ENCODE measurements at regions not wholly inside any gene's neighbourhood (a gene's known extent, or its start where the extent isn't known, plus 50 kb on each side); places are given as distances from the start of the nearest gene placed in this dataset.
A peak's percentile ranks its signal among the peaks of the same experiment; 100 is the strongest.

GRCh38 chr5:15254607-15255006 is 245.4 kb upstream of the FBXL7 start:
- TF ChIP-seq EZH2 (optimal IDR thresholded peaks at IDR 0.05; ENCODE audit: low read depth, low read length) (no peak), EZH2phosphoT487 (IDR thresholded peaks at IDR 0.05; ENCODE audit: low read length) (no peak), CTCF (IDR thresholded peaks at IDR 0.05; ENCODE audit: low read length) (no peak)
- no peaks in the 10 kb centered on the region for H3K27me3 ChIP-seq (replicated peaks; ENCODE audit: insufficient read depth, low read length)
- no peaks in the 10 kb centered on the region for H4K20me1 ChIP-seq (ENCODE audit: insufficient read depth, low read length)
- H3K4me2 ChIP-seq (ENCODE audit: low read depth, low read length), result no peak overlapping the region
- no peaks in the 10 kb centered on the region for H3K36me3 ChIP-seq (replicated peaks; ENCODE audit: insufficient read depth, low read length)
- H3F3A ChIP-seq (ENCODE audit: insufficient read depth, low read length), result no peaks in the 10 kb centered on the region
- H2AFZ ChIP-seq (ENCODE audit: low read length), result no peak overlapping the region
- H3K4me1 ChIP-seq (ENCODE audit: low read length), result no peaks in the 10 kb centered on the region
- no peak overlapping the region for H3K27ac ChIP-seq (ENCODE audit: low read length)
- H3K9me2 ChIP-seq (replicated peaks; ENCODE audit: insufficient read depth, low read length), result no peaks in the 10 kb centered on the region
- no peak overlapping the region for H3K9ac ChIP-seq (ENCODE audit: low read length)
- no peaks in the 10 kb centered on the region for H3K79me2 ChIP-seq (ENCODE audit: low read length)
- no peak for DNase-seq
- H3K4me3 ChIP-seq (ENCODE audit: low read length), result no peak overlapping the region
- no peaks in the 10 kb centered on the region for H3K9me3 ChIP-seq (replicated peaks; ENCODE audit: insufficient read depth, low read length)

- H3F3A ChIP-seq (ENCODE audit: insufficient read depth, low read length), result no peaks in the 10 kb centered on the region
- H3K4me2 ChIP-seq (ENCODE audit: low read depth, low read length), result no peak overlapping the region
- no peak overlapping the region for H3K27ac ChIP-seq (ENCODE audit: low read length)
- no peak overlapping the region for H2AFZ ChIP-seq (ENCODE audit: low read length)
- no peaks in the 10 kb centered on the region for H3K79me2 ChIP-seq (ENCODE audit: low read length)
- H3K27me3 ChIP-seq (replicated peaks; ENCODE audit: insufficient read depth, low read length), result no peaks in the 10 kb centered on the region
- H3K9me2 ChIP-seq (replicated peaks; ENCODE audit: insufficient read depth, low read length), result no peaks in the 10 kb centered on the region
- H3K4me3 ChIP-seq (ENCODE audit: low read length), result no peak overlapping the region
- no peak for TF ChIP-seq CTCF (IDR thresholded peaks at IDR 0.05; ENCODE audit: low read length)
- TF ChIP-seq EZH2 (optimal IDR thresholded peaks at IDR 0.05; ENCODE audit: low read depth, low read length), result no peak
- TF ChIP-seq EZH2phosphoT487 (IDR thresholded peaks at IDR 0.05; ENCODE audit: low read length), result no peak
- H3K9ac ChIP-seq (ENCODE audit: low read length), result no peak overlapping the region
- no peaks in the 10 kb centered on the region for H4K20me1 ChIP-seq (ENCODE audit: insufficient read depth, low read length)
- no peaks in the 10 kb centered on the region; the same call in 1 of the 2 replicates for H3K36me3 ChIP-seq (replicated peaks; ENCODE audit: insufficient read depth, low read length)
- H3K9me3 ChIP-seq (replicated peaks; ENCODE audit: insufficient read depth, low read length), result no peaks in the 10 kb centered on the region
- no peaks in the 10 kb centered on the region for H3K4me1 ChIP-seq (ENCODE audit: low read length)
- DNase-seq, result no peak
Observed at GRCh38 chr5:15252331-15252730, 247.6 kb upstream of the FBXL7 start.

GRCh38 chr5:15249152-15249551 is 250.8 kb upstream of the FBXL7 start:
- Histone ChIP-seq H3K9me3 (replicated peaks; ENCODE audit: insufficient read depth, low read length) (no peaks in the 10 kb centered on the region), H4K20me1 (ENCODE audit: insufficient read depth, low read length) (no peaks in the 10 kb centered on the region), H3F3A (ENCODE audit: insufficient read depth, low read length) (no peaks in the 10 kb centered on the region), H2AFZ (ENCODE audit: low read length) (no peak overlapping the region), H3K4me1 (ENCODE audit: low read length) (no peaks in the 10 kb centered on the region), H3K79me2 (ENCODE audit: low read length) (no peaks in the 10 kb centered on the region), H3K9me2 (replicated peaks; ENCODE audit: insufficient read depth, low read length) (no peaks in the 10 kb centered on the region), H3K36me3 (replicated peaks; ENCODE audit: insufficient read depth, low read length) (no peaks in the 10 kb centered on the region; the same call in 1 of the 2 replicates), H3K4me3 (ENCODE audit: low read length) (no peak overlapping the region), H3K27ac (ENCODE audit: low read length) (no peak overlapping the region), H3K9ac (ENCODE audit: low read length) (no peak overlapping the region), H3K27me3 (replicated peaks; ENCODE audit: insufficient read depth, low read length) (no peaks in the 10 kb centered on the region), H3K4me2 (ENCODE audit: low read depth, low read length) (no peak overlapping the region)
- TF ChIP-seq EZH2phosphoT487 (IDR thresholded peaks at IDR 0.05; ENCODE audit: low read length), result no peak
- TF ChIP-seq EZH2 (optimal IDR thresholded peaks at IDR 0.05; ENCODE audit: low read depth, low read length), result no peak
- no peak for TF ChIP-seq CTCF (IDR thresholded peaks at IDR 0.05; ENCODE audit: low read length)
- DNase-seq, result peak; percentile 21

Data from MM.1S (cell line).